ENCODE measurements at regions not wholly inside any gene's neighbourhood (a gene's known extent, or its start where the extent isn't known, plus 50 kb on each side); places are given as distances from the start of the nearest gene placed in this dataset.

DNA sequence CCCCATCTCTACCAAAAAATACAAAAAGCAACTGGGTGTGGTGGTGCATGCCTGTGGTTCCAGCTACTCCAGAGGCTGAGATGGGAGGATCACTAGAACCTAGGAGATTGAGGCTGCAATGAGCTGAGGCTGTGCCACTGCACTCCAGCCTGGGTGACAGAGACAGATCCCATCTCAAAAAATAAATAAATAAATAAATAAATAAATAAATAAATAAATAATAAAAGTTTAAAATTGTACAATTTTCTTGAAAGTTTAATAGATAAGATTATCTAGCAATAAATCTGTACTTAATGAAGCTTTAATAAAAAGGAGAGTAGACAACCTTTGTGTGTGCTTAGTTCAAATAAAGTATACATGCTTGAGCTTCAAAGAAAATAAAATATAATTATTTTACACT is 310.0 kb upstream of the LRIG3 start:
- TF ChIP-seq EZH2 (optimal IDR thresholded peaks at IDR 0.05; ENCODE audit: low read depth, low read length): no peak
- TF ChIP-seq, protein P1, sequence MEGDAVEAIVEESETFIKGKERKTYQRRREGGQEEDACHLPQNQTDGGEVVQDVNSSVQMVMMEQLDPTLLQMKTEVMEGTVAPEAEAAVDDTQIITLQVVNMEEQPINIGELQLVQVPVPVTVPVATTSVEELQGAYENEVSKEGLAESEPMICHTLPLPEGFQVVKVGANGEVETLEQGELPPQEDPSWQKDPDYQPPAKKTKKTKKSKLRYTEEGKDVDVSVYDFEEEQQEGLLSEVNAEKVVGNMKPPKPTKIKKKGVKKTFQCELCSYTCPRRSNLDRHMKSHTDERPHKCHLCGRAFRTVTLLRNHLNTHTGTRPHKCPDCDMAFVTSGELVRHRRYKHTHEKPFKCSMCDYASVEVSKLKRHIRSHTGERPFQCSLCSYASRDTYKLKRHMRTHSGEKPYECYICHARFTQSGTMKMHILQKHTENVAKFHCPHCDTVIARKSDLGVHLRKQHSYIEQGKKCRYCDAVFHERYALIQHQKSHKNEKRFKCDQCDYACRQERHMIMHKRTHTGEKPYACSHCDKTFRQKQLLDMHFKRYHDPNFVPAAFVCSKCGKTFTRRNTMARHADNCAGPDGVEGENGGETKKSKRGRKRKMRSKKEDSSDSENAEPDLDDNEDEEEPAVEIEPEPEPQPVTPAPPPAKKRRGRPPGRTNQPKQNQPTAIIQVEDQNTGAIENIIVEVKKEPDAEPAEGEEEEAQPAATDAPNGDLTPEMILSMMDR (IDR thresholded peaks at IDR 0.05; ENCODE audit: low read length): no peak

Measured in MM.1S (cell line).